HUES48 (cell line): ENCODE measurements at regions not wholly inside any gene's neighbourhood (a gene's known extent, or its start where the extent isn't known, plus 50 kb on each side); places are given as distances from the start of the nearest gene placed in this dataset.
"Not testable (repeated sequence)": the region's sequence is repeated elsewhere in the genome, so short reads cannot be mapped to it uniquely, and the experiment has no call there.

Source experiments
- H3K27ac ChIP-seq: one replicate; pipeline ENCODE4 v1.7.0; 2013; ENCODE audit warnings: low read depth, low read length, inconsistent platforms
- H3K27me3 ChIP-seq: 2 replicates; pipeline ENCODE4 v1.6.1; 2013; ENCODE audit warnings: mild to moderate bottlenecking, low read length; ENCODE audit not compliant: control insufficient read depth, insufficient read depth
- H3K36me3 ChIP-seq: 2 replicates; pipeline ENCODE4 v1.6.1; 2013; ENCODE audit warnings: low read length; ENCODE audit not compliant: control insufficient read depth, insufficient read depth
- H3K4me1 ChIP-seq: 2 replicates; pipeline ENCODE4 v1.6.1; 2013; ENCODE audit warnings: mild to moderate bottlenecking, low read length; ENCODE audit not compliant: control insufficient read depth, insufficient read depth
- H3K4me3 ChIP-seq: 2 replicates; pipeline ENCODE4 v1.5.1; 2013; ENCODE audit warnings: mild to moderate bottlenecking, low read depth, low read length
- H3K9ac ChIP-seq: 2 replicates; pipeline ENCODE4 v1.6.1; 2013; ENCODE audit warnings: mild to moderate bottlenecking, low read depth, low read length, moderate library complexity
- H3K9me3 ChIP-seq: 2 replicates; pipeline ENCODE4 v1.6.1; 2013; ENCODE audit warnings: low read length; ENCODE audit not compliant: control insufficient read depth, insufficient read depth

- H3K36me3 ChIP-seq = no peaks in the 10 kb centered on the region
- no peaks in the 10 kb centered on the region; the same call in 1 of the 2 replicates for H3K27me3 ChIP-seq
- H3K4me3 ChIP-seq = no peak overlapping the region
- no peak overlapping the region for H3K27ac ChIP-seq
- H3K9me3 ChIP-seq = no peaks in the 10 kb centered on the region
- H3K9ac ChIP-seq = no peak overlapping the region
- H3K4me1 ChIP-seq = no peaks in the 10 kb centered on the region
Observed at GRCh38 chr4:4941751-4942150, 77.5 kb downstream of the CYTL1 start.

GRCh38 chr4:4942658-4943057 lies 76.6 kb downstream of the CYTL1 start:
- H3K9ac ChIP-seq = no peak overlapping the region
- H3K9me3 ChIP-seq = no peaks in the 10 kb centered on the region
- H3K27me3 ChIP-seq = no peaks in the 10 kb centered on the region; the same call in 1 of the 2 replicates
- H3K36me3 ChIP-seq = no peaks in the 10 kb centered on the region
- no peak overlapping the region for H3K27ac ChIP-seq
- no peaks in the 10 kb centered on the region for H3K4me1 ChIP-seq
- H3K4me3 ChIP-seq = no peak overlapping the region

DNA sequence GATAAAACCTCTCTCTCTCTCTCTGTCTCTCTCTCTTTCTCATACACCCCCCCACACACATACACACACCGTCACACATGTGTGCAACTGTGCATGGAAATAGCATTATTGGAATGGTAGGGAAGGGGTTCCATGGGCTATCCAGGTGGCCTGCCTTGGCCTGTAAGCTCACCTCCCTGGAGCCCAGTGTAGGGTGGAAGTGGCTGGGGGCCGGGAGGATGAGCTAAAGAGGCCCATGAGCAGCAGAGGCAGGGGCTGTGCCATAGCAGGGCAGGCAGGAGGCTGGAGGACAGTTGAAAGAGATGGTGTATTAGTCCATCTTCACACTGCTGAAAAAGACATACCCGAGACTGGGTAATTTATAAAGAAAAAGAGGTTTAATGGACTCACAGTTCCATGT lies 74.2 kb downstream of the CYTL1 start:
- H3K9ac ChIP-seq = no peak overlapping the region
- H3K27ac ChIP-seq = no peak overlapping the region
- no peaks in the 10 kb centered on the region; the same call in 1 of the 2 replicates for H3K27me3 ChIP-seq
- H3K9me3 ChIP-seq = no peaks in the 10 kb centered on the region
- H3K4me3 ChIP-seq = no peak overlapping the region
- no peaks in the 10 kb centered on the region for H3K4me1 ChIP-seq
- H3K36me3 ChIP-seq = no peaks in the 10 kb centered on the region

- Histone ChIP-seq H3K9me3 (no peaks in the 10 kb centered on the region), H3K36me3 (no peaks in the 10 kb centered on the region), H3K4me1 (no peaks in the 10 kb centered on the region), H3K4me3 (no peak overlapping the region), H3K9ac (no peak overlapping the region), H3K27ac (no peak overlapping the region), H3K27me3 (no peaks in the 10 kb centered on the region; the same call in 1 of the 2 replicates)
Observed at GRCh38 chr4:4945829-4946228, 73.4 kb downstream of the CYTL1 start.

DNA sequence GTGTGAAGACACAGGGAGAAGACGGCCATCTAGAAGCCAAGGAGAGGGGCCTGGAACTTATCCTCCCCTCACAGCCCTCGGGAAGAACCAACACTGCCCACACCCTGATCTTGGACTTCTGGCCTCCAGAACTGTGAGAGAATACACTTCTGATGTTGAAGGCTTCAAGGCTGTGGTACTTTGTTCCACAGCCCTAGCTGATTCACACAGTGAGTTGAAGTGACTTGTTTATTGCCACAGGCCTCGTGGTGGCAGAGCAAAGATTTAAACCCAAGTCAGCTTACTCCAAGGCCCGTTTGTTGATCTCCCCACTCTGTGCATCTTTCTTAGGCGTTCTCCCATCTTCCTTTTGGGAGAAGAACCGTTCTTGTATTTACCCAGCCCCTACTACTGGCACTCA lies 72.8 kb downstream of the CYTL1 start:
- no peaks in the 10 kb centered on the region for H3K4me1 ChIP-seq
- H3K4me3 ChIP-seq = no peak overlapping the region
- no peaks in the 10 kb centered on the region for H3K9me3 ChIP-seq
- H3K9ac ChIP-seq = no peak overlapping the region
- H3K27ac ChIP-seq = no peak overlapping the region
- no peaks in the 10 kb centered on the region for H3K36me3 ChIP-seq
- no peaks in the 10 kb centered on the region; the same call in 1 of the 2 replicates for H3K27me3 ChIP-seq

- Histone ChIP-seq H3K27me3 (no peaks in the 10 kb centered on the region; the same call in 1 of the 2 replicates), H3K36me3 (no peaks in the 10 kb centered on the region), H3K9ac (no peak overlapping the region), H3K4me3 (no peak overlapping the region), H3K9me3 (no peaks in the 10 kb centered on the region), H3K4me1 (no peaks in the 10 kb centered on the region), H3K27ac (no peak overlapping the region)
Observed at GRCh38 chr4:4947721-4948120, 71.5 kb downstream of the CYTL1 start.

GRCh38 chr4:4948370-4948769 lies 70.9 kb downstream of the CYTL1 start:
- H3K9ac ChIP-seq = no peak overlapping the region
- peaks cover 4% of the 10 kb centered on the region; the same call in 1 of the 2 replicates for H3K9me3 ChIP-seq
- H3K4me1 ChIP-seq = no peaks in the 10 kb centered on the region
- H3K27ac ChIP-seq = no peak overlapping the region
- no peak overlapping the region for H3K4me3 ChIP-seq
- H3K27me3 ChIP-seq = no peaks in the 10 kb centered on the region
- no peaks in the 10 kb centered on the region for H3K36me3 ChIP-seq

DNA sequence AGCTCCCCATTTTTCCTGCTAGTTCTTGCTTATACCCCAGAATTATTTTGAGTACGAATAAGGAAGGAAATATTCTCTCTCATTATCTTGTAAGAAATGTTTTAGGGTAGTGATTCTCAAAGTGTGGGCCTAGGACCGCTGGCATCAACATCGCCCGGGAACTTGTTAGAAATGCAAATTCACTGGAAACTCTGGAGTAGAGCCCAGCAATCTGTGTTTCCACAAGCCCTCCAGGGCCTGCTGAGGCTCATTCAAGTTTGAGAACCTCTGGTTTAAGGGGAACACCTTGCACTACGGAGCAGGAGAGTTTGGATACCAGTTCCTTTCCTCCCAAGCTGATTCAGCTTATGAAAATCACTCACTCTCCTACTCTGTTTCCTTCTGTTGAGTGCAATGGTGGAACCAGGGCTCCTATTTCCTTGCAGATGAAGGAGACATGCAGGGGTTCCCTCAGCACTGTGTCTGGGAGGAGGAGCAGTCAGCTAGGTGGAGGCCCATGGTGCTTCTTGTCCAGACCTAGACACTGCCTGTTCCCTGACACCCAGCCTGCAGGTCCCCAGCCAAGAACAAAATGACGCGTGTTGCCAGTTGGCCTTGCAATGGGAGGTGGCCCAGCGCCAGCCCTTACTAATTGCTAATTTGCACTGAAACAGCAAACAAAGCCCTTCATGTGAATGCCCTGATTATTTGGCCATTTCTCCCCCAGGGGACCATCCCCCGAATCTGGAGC lies 68.5 kb downstream of the CYTL1 start:
- Histone ChIP-seq H3K9ac (no peak overlapping the region), H3K36me3 (no peaks in the 10 kb centered on the region), H3K27ac (no peak overlapping the region), H3K4me3 (no peak overlapping the region), H3K27me3 (no peaks in the 10 kb centered on the region), H3K9me3 (peaks cover 5% of the 10 kb centered on the region; the same call in 1 of the 2 replicates), H3K4me1 (no peaks in the 10 kb centered on the region)

- no peaks in the 10 kb centered on the region for H3K4me1 ChIP-seq
- H3K4me3 ChIP-seq = no peak overlapping the region
- H3K36me3 ChIP-seq = no peaks in the 10 kb centered on the region
- no peaks in the 10 kb centered on the region for H3K27me3 ChIP-seq
- no peak overlapping the region for H3K27ac ChIP-seq
- peaks cover 5% of the 10 kb centered on the region; the same call in 1 of the 2 replicates for H3K9me3 ChIP-seq
- no peak overlapping the region for H3K9ac ChIP-seq
Observed at GRCh38 chr4:4952273-4952672, 67.0 kb downstream of the CYTL1 start.

- H3K36me3 ChIP-seq, H3K27me3 ChIP-seq, H3K9ac ChIP-seq, H3K27ac ChIP-seq, H3K4me1 ChIP-seq: not testable (repeated sequence)
- H3K9me3 ChIP-seq = peaks cover 40% of the 10 kb centered on the region
- H3K4me3 ChIP-seq = peak overlapping the region; percentile 46
Observed at GRCh38 chr4:4959344-4960074, 59.7 kb downstream of the CYTL1 start.

DNA sequence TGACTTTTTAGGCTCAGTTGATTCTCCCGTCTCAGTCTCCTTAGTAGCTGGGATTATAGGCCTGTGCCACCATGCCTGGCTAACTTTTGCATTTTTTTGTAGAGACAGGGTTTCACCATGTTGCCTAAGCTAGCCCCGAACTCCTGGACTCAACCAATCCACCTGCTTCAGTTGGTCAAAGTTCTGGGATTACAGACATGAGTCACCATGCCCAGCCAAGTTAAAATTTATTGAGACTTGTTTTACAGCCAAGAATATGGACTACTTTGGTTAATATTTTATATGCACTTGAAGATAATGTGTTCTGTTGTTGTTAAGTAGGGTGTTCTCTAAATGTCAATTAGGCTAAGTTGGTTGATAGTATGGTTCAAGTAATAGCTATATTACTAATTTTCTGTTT lies 58.7 kb downstream of the CYTL1 start:
- Histone ChIP-seq H3K27me3 (no peaks in the 10 kb centered on the region), H3K4me1 (no peaks in the 10 kb centered on the region), H3K9me3 (peaks cover 43% of the 10 kb centered on the region), H3K9ac (no peak overlapping the region), H3K27ac (no peak overlapping the region), H3K4me3 (no peak overlapping the region), H3K36me3 (no peaks in the 10 kb centered on the region)
